Progenitor cell of endocrine pancreas (in vitro differentiated cells): ENCODE measurements at regions not wholly inside any gene's neighbourhood (a gene's known extent, or its start where the extent isn't known, plus 50 kb on each side); places are given as distances from the start of the nearest gene placed in this dataset.
"Not testable (repeated sequence)": the region's sequence is repeated elsewhere in the genome, so short reads cannot be mapped to it uniquely, and the experiment has no call there.

ENCODE experiments used
- DNase-seq: peaks from one replicate; pipeline ENCODE4 v3.0.0; 2021; ENCODE audit warnings: low spot score; ENCODE audit not compliant: unreplicated experiment
- H3K27ac Mint-ChIP-seq: 2 replicates; pipeline ENCODE4 v1.8.0; 2021; ENCODE audit warnings: mild to moderate bottlenecking, moderate library complexity, mixed read lengths
- H3K27me3 Mint-ChIP-seq: 2 replicates; pipeline ENCODE4 v1.8.0; 2021; ENCODE audit warnings: mixed read lengths
- H3K36me3 Mint-ChIP-seq: 2 replicates; pipeline ENCODE4 v1.8.0; 2022; ENCODE audit warnings: mixed read lengths; ENCODE audit not compliant: insufficient read depth
- H3K4me1 Mint-ChIP-seq: 2 replicates; pipeline ENCODE4 v1.8.0; 2021; ENCODE audit warnings: low read depth, mixed read lengths
- H3K4me3 Mint-ChIP-seq: 2 replicates; pipeline ENCODE4 v1.8.0; 2021; ENCODE audit warnings: low read depth, mild to moderate bottlenecking, moderate library complexity, mixed read lengths
- H3K9me3 Mint-ChIP-seq: 2 replicates; pipeline ENCODE4 v1.8.0; 2021; ENCODE audit warnings: low read depth, mixed read lengths
- TF ChIP-seq, protein P1 (sequence below): fragments of 200-600 bp; sonication (generic); IDR thresholded peaks from one replicate; pipeline ENCODE4 v1.5.0; 2021; ENCODE audit warnings: antibody characterized with exemption, mild to moderate bottlenecking; ENCODE audit not compliant: unreplicated experiment

DNA sequence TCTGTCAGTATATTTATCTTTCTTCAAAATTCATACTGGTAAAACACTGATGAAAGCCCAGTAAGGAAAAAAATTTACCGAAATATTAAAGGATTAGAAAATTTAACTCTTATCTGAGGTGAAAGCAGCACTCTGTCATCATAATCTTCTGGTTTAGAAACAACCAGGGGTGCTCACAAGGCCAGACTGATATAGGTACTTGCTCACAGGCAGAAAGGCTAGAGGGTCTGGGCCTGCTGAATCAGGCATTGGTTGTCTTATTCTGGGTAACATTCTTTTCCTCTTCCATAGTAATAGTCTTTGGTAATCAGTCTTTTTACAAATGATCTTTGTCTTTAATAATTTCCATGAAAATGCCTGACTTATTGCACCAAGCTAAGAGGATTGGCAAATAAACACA is 221.4 kb upstream of the TFPI start:
- Mint-ChIP-seq H3K4me3 (no peak overlapping the region), H3K27me3 (no peaks in the 10 kb centered on the region), H3K36me3 (peaks cover 1% of the 10 kb centered on the region), H3K4me1 (peaks cover 6% of the 10 kb centered on the region), H3K27ac (no peak overlapping the region), H3K9me3 (peaks cover 3% of the 10 kb centered on the region)
- no peak for DNase-seq
- TF ChIP-seq, protein P1, sequence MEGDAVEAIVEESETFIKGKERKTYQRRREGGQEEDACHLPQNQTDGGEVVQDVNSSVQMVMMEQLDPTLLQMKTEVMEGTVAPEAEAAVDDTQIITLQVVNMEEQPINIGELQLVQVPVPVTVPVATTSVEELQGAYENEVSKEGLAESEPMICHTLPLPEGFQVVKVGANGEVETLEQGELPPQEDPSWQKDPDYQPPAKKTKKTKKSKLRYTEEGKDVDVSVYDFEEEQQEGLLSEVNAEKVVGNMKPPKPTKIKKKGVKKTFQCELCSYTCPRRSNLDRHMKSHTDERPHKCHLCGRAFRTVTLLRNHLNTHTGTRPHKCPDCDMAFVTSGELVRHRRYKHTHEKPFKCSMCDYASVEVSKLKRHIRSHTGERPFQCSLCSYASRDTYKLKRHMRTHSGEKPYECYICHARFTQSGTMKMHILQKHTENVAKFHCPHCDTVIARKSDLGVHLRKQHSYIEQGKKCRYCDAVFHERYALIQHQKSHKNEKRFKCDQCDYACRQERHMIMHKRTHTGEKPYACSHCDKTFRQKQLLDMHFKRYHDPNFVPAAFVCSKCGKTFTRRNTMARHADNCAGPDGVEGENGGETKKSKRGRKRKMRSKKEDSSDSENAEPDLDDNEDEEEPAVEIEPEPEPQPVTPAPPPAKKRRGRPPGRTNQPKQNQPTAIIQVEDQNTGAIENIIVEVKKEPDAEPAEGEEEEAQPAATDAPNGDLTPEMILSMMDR = no peak

DNA sequence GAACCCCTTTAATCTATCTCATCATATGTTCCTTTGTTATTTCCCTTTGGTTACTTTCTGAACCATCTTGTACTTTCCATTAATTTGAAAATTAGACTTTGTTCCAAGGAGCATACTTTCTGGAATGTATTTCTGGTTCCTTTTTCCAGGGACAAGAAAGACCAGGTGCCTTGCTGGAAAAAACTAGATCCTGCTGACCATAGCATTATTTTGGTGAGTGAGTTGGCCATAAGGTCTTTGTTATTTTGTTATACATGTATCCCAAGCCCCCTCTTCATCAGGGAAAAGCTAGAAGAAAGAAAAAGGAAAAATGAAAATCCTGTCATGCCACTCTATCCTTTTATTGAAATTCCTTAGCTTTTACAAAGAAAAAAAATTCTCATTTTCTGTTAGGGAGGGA is 228.1 kb upstream of the TFPI start:
- H3K4me1 Mint-ChIP-seq = peaks cover 10% of the 10 kb centered on the region
- H3K4me3 Mint-ChIP-seq = no peak overlapping the region
- no peak overlapping the region for H3K27ac Mint-ChIP-seq
- H3K9me3 Mint-ChIP-seq = peaks cover 8% of the 10 kb centered on the region
- H3K27me3 Mint-ChIP-seq = no peaks in the 10 kb centered on the region
- DNase-seq = no peak
- TF ChIP-seq, protein P1 = no peak
- peaks cover 2% of the 10 kb centered on the region for H3K36me3 Mint-ChIP-seq

DNA sequence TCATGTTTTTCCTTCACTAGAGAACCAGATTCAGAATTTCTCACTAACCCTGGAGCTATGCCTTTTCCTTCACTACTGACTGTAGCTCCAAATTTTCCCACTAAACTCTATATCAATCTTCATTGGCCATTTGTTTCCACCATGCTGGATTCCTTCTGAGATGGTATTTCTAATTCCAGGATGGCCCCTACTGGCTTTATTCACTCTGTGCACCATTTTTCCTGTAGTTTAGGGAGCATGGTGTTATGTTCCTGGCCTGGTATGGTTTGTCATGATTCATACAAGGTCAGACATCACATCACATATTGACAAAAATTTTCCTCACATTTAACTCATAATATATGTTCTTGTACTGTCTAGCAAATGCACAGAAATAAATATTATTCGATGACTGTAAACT is 229.2 kb upstream of the TFPI start:
- H3K27ac Mint-ChIP-seq = no peak overlapping the region

DNA sequence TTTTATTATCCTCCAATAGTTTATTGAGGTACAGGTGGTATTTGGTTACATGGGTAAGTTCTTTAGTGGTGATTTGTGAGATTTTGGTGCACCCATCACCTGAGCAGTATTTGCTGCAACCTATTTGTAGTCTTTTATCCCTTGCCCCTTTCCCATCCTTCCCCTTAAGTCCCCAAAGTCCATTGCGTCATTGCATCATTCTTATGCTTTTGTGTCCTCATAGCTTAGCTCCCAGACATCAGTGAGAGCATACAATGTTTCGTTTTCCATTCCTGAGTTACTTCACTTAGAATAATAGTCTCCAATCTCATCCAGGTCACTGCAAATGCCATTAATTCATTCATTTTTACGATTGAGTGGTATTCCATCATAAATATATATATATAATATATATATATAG is 229.9 kb upstream of the TFPI start:
- H3K27me3 Mint-ChIP-seq, H3K36me3 Mint-ChIP-seq, H3K4me1 Mint-ChIP-seq, DNase-seq, H3K4me3 Mint-ChIP-seq, H3K27ac Mint-ChIP-seq, H3K9me3 Mint-ChIP-seq: not testable (repeated sequence)

More for the DNA sequence above, 229.2 kb upstream of the TFPI start:
- Mint-ChIP-seq H3K36me3 (peaks cover 2% of the 10 kb centered on the region), H3K27me3 (no peaks in the 10 kb centered on the region), H3K9me3 (peaks cover 8% of the 10 kb centered on the region), H3K4me1 (peaks cover 6% of the 10 kb centered on the region), H3K4me3 (no peak overlapping the region)
- no peak for DNase-seq
- TF ChIP-seq, protein P1 = no peak

DNA sequence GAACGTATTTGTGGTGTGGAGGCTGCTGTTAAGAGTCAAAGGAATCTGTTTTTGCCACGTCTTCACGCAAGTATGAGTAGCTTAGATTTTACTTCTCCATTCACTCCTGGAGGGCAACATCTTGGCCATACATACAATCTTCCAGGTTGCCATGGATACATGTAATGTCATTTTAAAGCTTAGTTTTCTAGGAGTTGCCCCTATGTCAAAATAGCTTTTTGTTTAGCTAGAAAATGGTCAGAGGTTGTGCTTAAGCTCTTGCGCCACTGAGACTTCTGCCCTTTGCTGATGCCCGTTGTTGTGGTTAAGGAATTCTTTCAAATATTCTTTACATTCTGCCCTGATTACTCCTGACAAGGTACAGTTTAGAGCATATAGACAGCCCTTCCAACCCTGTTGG is 245.4 kb upstream of the TFPI start:
- Mint-ChIP-seq H3K9me3 (peaks cover 18% of the 10 kb centered on the region), H3K27me3 (no peaks in the 10 kb centered on the region), H3K36me3 (no peaks in the 10 kb centered on the region), H3K4me1 (no peaks in the 10 kb centered on the region), H3K27ac (no peak overlapping the region), H3K4me3 (no peak overlapping the region)
- DNase-seq = no peak
- TF ChIP-seq, protein P1 = no peak

DNA sequence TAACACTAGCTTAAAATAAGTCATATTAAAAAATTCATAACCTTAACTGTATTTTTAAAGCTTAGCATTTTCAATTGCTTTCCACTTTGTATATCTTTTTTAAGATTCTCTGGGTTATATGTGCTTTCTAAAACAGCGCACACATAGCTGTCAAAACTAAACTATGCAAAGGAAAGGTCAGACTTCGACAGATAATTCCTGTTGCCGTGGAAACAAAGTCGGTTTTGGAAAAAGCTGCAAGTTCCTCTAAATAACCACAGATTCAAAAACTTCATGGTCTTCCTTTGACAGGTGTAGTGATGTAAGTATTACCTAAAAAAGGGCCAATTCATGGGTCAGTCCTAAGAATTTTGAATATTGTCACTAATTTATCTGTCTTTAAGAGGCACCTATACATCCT is 249.6 kb upstream of the TFPI start:
- no peaks in the 10 kb centered on the region for H3K27me3 Mint-ChIP-seq
- TF ChIP-seq, protein P1 = no peak
- no peak for DNase-seq
- H3K27ac Mint-ChIP-seq = no peak overlapping the region
- no peak overlapping the region for H3K4me3 Mint-ChIP-seq
- peaks cover 10% of the 10 kb centered on the region for H3K9me3 Mint-ChIP-seq
- H3K4me1 Mint-ChIP-seq = no peaks in the 10 kb centered on the region
- peaks cover 2% of the 10 kb centered on the region for H3K36me3 Mint-ChIP-seq
